ENCODE measurements at regions not wholly inside any gene's neighbourhood (a gene's known extent, or its start where the extent isn't known, plus 50 kb on each side); places are given as distances from the start of the nearest gene placed in this dataset.

GRCh38 chr15:46111730-46112129, 476.9 kb downstream of the SQOR start:
- TF ChIP-seq CTCF (conservative IDR thresholded peaks at IDR 0.05), result no peak

More at GRCh38 chr15:46111730-46112129, 476.9 kb downstream of the SQOR start:
- Histone ChIP-seq H4K20me1 (ENCODE audit: control insufficient read depth, insufficient read depth, insufficient read length) (no peaks in the 10 kb centered on the region), H3K14ac (ENCODE audit: insufficient read depth, low read length) (no peak overlapping the region), H3K18ac (ENCODE audit: insufficient read length, low read depth, low read length) (no peak overlapping the region), H3K4ac (ENCODE audit: low read depth, low read length) (no peak overlapping the region), H3K27ac (ENCODE audit: insufficient read length, low read depth, low read length) (no peak overlapping the region), H2BK120ac (ENCODE audit: low read depth, low read length, poor library complexity, severe bottlenecking) (no peak overlapping the region), H3K27me3 (ENCODE audit: insufficient read depth, low read length) (no peaks in the 10 kb centered on the region), H3K23ac (ENCODE audit: insufficient read length, low read depth, low read length) (no peak overlapping the region), H3K23me2 (ENCODE audit: insufficient read length, low read depth, low read length, poor library complexity, severe bottlenecking) (no peaks in the 10 kb centered on the region), H2AFZ (ENCODE audit: low read length) (no peak overlapping the region), H4K5ac (ENCODE audit: insufficient read length, low read depth, low read length) (no peak overlapping the region), H2BK12ac (ENCODE audit: insufficient read length, low read depth, low read length) (no peak overlapping the region), H4K8ac (replicated peaks; ENCODE audit: insufficient read length, low read depth, low read length) (peak overlapping the region; percentile 85), H3K79me1 (ENCODE audit: insufficient read depth, low read depth, low read length, poor library complexity, severe bottlenecking) (no peaks in the 10 kb centered on the region), H3K4me1 (ENCODE audit: insufficient read depth, low read length) (no peaks in the 10 kb centered on the region), H3K79me2 (ENCODE audit: insufficient read depth, low read length) (no peaks in the 10 kb centered on the region), H2BK20ac (ENCODE audit: low read depth, low read length, poor library complexity, severe bottlenecking) (no peak overlapping the region), H2BK15ac (ENCODE audit: low read depth, low read length) (no peak overlapping the region), H3K9me3 (ENCODE audit: control insufficient read depth, low read depth, low read length) (no peaks in the 10 kb centered on the region), H3T11ph (ENCODE audit: low read length) (no peak overlapping the region), H2BK5ac (ENCODE audit: insufficient read length, low read length) (no peak overlapping the region), H2AK5ac (ENCODE audit: insufficient read length, low read length) (no peak overlapping the region), H4K91ac (ENCODE audit: insufficient read length, low read depth, low read length) (no peak overlapping the region), H3K9ac (ENCODE audit: extremely low read depth, insufficient read length, low read length) (no peak overlapping the region), H3K4me2 (ENCODE audit: insufficient read depth, insufficient read length, low read length) (no peak overlapping the region), H3K56ac (ENCODE audit: insufficient read length, low read depth, low read length) (no peak overlapping the region)
- Mint-ChIP-seq H3K4me3 (no peak overlapping the region), H3K27me3 (ENCODE audit: low read depth) (no peaks in the 10 kb centered on the region), H3K9me3 (peaks cover 9% of the 10 kb centered on the region in 2 experiments; a peak in 3 of 5 replicates), H3K4me1 (no peaks in the 10 kb centered on the region; a peak in 1 of 4 replicates), H3K27ac (no peak overlapping the region), H3K36me3 (ENCODE audit: insufficient read depth in 1 of 3, low read depth in 3 of 3) (no peaks in the 10 kb centered on the region)
- WGBS (ENCODE audit: extremely low coverage, insufficient read length, low lambda C conversion rate), result no CpG with 5 or more reads among the region's 3 CpGs
- no peak for DNase-seq

Data from H9 (cell line).